GM18951 (cell line): ENCODE measurements at regions not wholly inside any gene's neighbourhood (a gene's known extent, or its start where the extent isn't known, plus 50 kb on each side); places are given as distances from the start of the nearest gene placed in this dataset.
"Not testable (repeated sequence)": the region's sequence is repeated elsewhere in the genome, so short reads cannot be mapped to it uniquely, and the experiment has no call there.

Source experiments
- POLR2A ChIP-seq: IDR thresholded peaks from 4 replicates; pipeline ENCODE4 v1.6.1; 2011; ENCODE audit warnings: mild to moderate bottlenecking; ENCODE audit not compliant: insufficient read length, insufficient read depth; ENCODE audit errors: extremely low read depth
- in situ Hi-C: fragments of 300-500 bp; cut with MboI; formaldehyde crosslinking; loops from one replicate; pipeline ENCODE4 v1.12.0; 2022; ENCODE audit warnings: low sequenced_read_pairs, mixed read lengths, inconsistent platforms; ENCODE audit not compliant: unreplicated experiment

- in situ Hi-C loops: no loop called here
- TF ChIP-seq POLR2A: no peak
These were observed 280.0 kb upstream of the CRY1 start for GRCh38 chr12:107373238-107373809.

- in situ Hi-C loops: no loop called here
- no peak for TF ChIP-seq POLR2A
These were observed 281.0 kb upstream of the CRY1 start for GRCh38 chr12:107374161-107374840.

- no peak for TF ChIP-seq POLR2A
- in situ Hi-C loops: no loop called here
These were observed 281.9 kb upstream of the CRY1 start for GRCh38 chr12:107375231-107375630.

GRCh38 chr12:107377596-107378385, 284.4 kb upstream of the CRY1 start:
- TF ChIP-seq POLR2A: no peak
- in situ Hi-C loops: no loop called here

- in situ Hi-C loops: no loop called here
- no peak for TF ChIP-seq POLR2A
These were observed 285.3 kb upstream of the CRY1 start for GRCh38 chr12:107378609-107379008.

GRCh38 chr12:107379142-107379851, 285.9 kb upstream of the CRY1 start:
- in situ Hi-C loops: not testable (repeated sequence)

GRCh38 chr12:107379852-107380567, 286.7 kb upstream of the CRY1 start:
- no peak for TF ChIP-seq POLR2A
- in situ Hi-C loops: no loop called here

- in situ Hi-C loops: no loop called here
- no peak for TF ChIP-seq POLR2A
These were observed 291.3 kb upstream of the CRY1 start for GRCh38 chr12:107384645-107385044.

- in situ Hi-C loops: no loop called here
- TF ChIP-seq POLR2A: no peak
These were observed 292.2 kb upstream of the CRY1 start for GRCh38 chr12:107385509-107385908.

GRCh38 chr12:107386569-107386968, 293.2 kb upstream of the CRY1 start:
- TF ChIP-seq POLR2A: no peak
- in situ Hi-C loops: no loop called here

GRCh38 chr12:107388263-107388662, 294.9 kb upstream of the CRY1 start:
- in situ Hi-C loops: no loop called here
- no peak for TF ChIP-seq POLR2A

GRCh38 chr12:107390414-107390813, 295.2 kb upstream of the PWP1 start:
- in situ Hi-C loops: no loop called here
- no peak for TF ChIP-seq POLR2A

GRCh38 chr12:107393043-107393717, 292.4 kb upstream of the PWP1 start:
- in situ Hi-C loops: no loop called here
- TF ChIP-seq POLR2A: no peak

GRCh38 chr12:107394693-107395092, 290.9 kb upstream of the PWP1 start:
- no peak for TF ChIP-seq POLR2A
- in situ Hi-C loops: no loop called here
